Natural killer cell (primary cell): ENCODE measurements at regions not wholly inside any gene's neighbourhood (a gene's known extent, or its start where the extent isn't known, plus 50 kb on each side); places are given as distances from the start of the nearest gene placed in this dataset.

Experiments
- ATAC-seq, 3 donors: fragments of 150-1000 bp in 2 of 3; fragments of 200-7000 bp in 1 of 3; cut with Tn5 transposase; 1 replicate in 1 of 3; 2 replicates in 2 of 3; pipeline ENCODE4 v1.10.0; 2021; ENCODE audit warnings: mild to moderate bottlenecking in 2 of 3, moderate library complexity in 2 of 3
- DNase-seq, 2 donors: peaks; one replicate each; pipeline versions ENCODE4 v3.0.0 to v3.0.0-alpha.2; 2013 to 2021; ENCODE audit warnings: mixed read lengths in 1 of 2
- H3K27ac ChIP-seq: one replicate; pipeline ENCODE4 v1.5.1; 2013; ENCODE audit warnings: mild to moderate bottlenecking, low read length
- H3K27me3 ChIP-seq: one replicate; pipeline ENCODE4 v1.6.1; 2013; ENCODE audit warnings: low read length; ENCODE audit not compliant: control insufficient read depth, insufficient read depth
- H3K36me3 ChIP-seq: one replicate; pipeline ENCODE4 v1.6.1; 2013; ENCODE audit warnings: low read length; ENCODE audit not compliant: control insufficient read depth, insufficient read depth
- H3K4me1 ChIP-seq: one replicate; pipeline ENCODE4 v1.6.1; 2013; ENCODE audit warnings: low read length; ENCODE audit not compliant: control insufficient read depth, insufficient read depth
- H3K4me3 ChIP-seq: one replicate; pipeline ENCODE4 v1.5.1; 2013; ENCODE audit warnings: low read length
- H3K9me3 ChIP-seq: one replicate; pipeline ENCODE4 v1.6.1; 2013; ENCODE audit warnings: low read length; ENCODE audit not compliant: control insufficient read depth, insufficient read depth
- H3K27ac Mint-ChIP-seq, 2 donors: one replicate each; pipeline ENCODE4 v1.8.0; 2022; ENCODE audit warnings: mild to moderate bottlenecking in 2 of 2, mixed read lengths in 2 of 2, moderate library complexity in 1 of 2
- H3K27me3 Mint-ChIP-seq, 2 donors: one replicate each; pipeline ENCODE4 v1.8.0; 2022; ENCODE audit warnings: low read depth in 2 of 2, mixed read lengths in 2 of 2
- H3K36me3 Mint-ChIP-seq: one replicate; pipeline ENCODE4 v1.8.0; 2022; ENCODE audit warnings: mixed read lengths
- H3K4me1 Mint-ChIP-seq, 2 donors: one replicate each; pipeline ENCODE4 v1.8.0; 2022; ENCODE audit warnings: mixed read lengths in 2 of 2
- H3K4me3 Mint-ChIP-seq: one replicate; pipeline ENCODE4 v1.8.0; 2022; ENCODE audit warnings: mild to moderate bottlenecking, moderate library complexity, mixed read lengths
- H3K9me3 Mint-ChIP-seq, 2 donors: one replicate each; pipeline ENCODE4 v1.8.0; 2022; ENCODE audit warnings: mixed read lengths in 2 of 2
- WGBS: methylation state at CpG from one replicate; pipeline ENCODE4 v1.1.7; 2013; ENCODE audit warnings: missing lambda C conversion rate; ENCODE audit not compliant: insufficient coverage; 5-methylcytosine and 5-hydroxymethylcytosine counted together
- intact Hi-C: fragments of 100-400 bp; cut with micrococcal nuclease; formaldehyde crosslinking; loops from one replicate; pipeline ENCODE4 v1.14.2; 2022
- TF ChIP-seq, protein P1 (sequence below): fragments of 200-600 bp; IDR thresholded peaks from one replicate; pipeline ENCODE4 v1.8.0; 2022; ENCODE audit warnings: antibody characterized with exemption

DNA sequence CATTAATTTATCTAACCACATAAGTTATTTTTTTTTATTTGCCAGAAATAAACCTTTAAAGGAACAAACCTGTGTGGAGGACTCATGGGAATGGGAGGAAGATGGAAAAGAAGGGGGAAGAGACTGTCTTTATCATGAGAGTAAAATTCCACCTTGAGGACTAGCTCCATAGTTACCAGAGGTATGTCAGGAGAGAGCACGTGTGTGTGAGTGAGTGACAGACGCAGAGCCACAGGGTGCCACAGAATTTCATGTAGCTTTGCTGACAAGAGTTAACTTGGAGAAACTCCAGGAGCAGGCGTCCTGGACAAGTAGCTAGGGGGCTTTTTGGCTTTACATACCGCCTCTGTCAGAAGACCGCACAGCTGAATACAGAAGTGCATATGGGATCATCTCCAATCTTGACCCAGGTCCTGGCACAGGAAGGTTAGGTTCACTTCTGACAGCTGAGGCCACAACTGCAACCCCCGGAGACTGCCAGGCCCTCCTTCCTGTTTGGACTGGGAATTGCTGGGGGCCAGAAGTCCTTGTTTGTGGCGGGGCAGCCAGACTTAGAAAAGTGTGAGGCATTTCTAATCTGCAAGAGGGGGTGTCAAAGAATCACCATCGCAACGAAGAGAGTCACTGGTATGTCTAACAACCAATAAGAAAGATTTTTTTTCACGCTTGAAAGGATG lies 197.8 kb upstream of the TPM1 start:
- Histone ChIP-seq H3K27ac (no peak overlapping the region), H3K36me3 (no peaks in the 10 kb centered on the region), H3K27me3 (no peaks in the 10 kb centered on the region), H3K9me3 (no peaks in the 10 kb centered on the region), H3K4me3 (no peak overlapping the region), H3K4me1 (no peaks in the 10 kb centered on the region)
- no peak for ATAC-seq
- TF ChIP-seq, protein P1, sequence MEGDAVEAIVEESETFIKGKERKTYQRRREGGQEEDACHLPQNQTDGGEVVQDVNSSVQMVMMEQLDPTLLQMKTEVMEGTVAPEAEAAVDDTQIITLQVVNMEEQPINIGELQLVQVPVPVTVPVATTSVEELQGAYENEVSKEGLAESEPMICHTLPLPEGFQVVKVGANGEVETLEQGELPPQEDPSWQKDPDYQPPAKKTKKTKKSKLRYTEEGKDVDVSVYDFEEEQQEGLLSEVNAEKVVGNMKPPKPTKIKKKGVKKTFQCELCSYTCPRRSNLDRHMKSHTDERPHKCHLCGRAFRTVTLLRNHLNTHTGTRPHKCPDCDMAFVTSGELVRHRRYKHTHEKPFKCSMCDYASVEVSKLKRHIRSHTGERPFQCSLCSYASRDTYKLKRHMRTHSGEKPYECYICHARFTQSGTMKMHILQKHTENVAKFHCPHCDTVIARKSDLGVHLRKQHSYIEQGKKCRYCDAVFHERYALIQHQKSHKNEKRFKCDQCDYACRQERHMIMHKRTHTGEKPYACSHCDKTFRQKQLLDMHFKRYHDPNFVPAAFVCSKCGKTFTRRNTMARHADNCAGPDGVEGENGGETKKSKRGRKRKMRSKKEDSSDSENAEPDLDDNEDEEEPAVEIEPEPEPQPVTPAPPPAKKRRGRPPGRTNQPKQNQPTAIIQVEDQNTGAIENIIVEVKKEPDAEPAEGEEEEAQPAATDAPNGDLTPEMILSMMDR = no peak
- Mint-ChIP-seq H3K27ac (no peak overlapping the region), H3K4me3 (no peak overlapping the region), H3K9me3 (no peaks in the 10 kb centered on the region), H3K36me3 (no peaks in the 10 kb centered on the region), H3K4me1 (no peaks in the 10 kb centered on the region), H3K27me3 (peaks cover 3 to 7% of the 10 kb centered on the region in 2 donors)
- no peak for DNase-seq
- intact Hi-C loops = loop anchor here (5.0 kb wide), 1 partner anchor 558 kb away; no protein-coding TSS in a partner anchor
- WGBS = 91% methylated on average over 10 of the region's 10 CpGs

DNA sequence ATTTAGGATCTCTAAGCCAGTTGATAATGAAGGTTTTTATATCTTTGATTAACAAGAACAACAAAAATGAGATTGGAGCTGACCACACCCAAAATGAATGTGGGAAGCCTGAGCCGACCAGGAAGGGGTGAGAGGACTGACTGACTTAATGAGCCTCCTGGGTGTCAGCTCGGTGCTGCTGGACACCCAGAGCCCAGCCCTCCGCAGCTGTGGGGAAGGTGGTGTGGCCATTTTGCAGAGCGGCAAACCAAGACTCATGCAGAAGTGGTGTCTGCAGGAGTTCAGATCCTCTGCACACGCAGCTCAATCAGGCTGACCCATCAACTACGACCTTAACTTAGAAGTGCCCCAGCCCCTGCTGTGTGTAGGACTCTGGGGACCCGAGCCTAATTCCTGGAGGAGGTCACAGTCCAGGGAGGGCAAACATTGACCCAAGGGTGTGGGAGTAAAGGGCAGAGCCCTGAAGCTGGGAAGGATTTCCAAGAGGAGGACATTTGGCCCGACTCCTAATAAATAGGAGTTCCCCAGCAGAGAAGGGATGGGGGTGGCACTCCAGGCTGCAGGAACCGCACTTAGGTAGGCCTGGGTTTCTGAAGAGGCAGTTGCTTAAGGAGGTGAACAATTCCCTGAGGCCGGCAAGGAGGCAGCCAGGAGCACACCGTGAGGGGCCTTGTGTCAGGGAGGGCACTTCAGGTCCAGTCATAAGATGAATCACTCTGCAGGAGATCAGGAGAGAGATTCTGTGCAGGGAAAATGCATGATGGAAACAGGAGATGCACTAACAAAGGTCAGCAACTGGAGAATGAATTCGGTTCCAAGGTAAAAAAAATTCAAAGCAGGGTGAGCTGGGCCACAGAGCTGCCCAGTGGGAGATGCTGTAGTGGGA lies 197.1 kb upstream of the TPM1 start:
- Histone ChIP-seq H3K27ac (no peak overlapping the region), H3K9me3 (no peaks in the 10 kb centered on the region), H3K36me3 (no peaks in the 10 kb centered on the region), H3K4me1 (no peaks in the 10 kb centered on the region), H3K27me3 (no peaks in the 10 kb centered on the region), H3K4me3 (no peak overlapping the region)
- WGBS = 84% methylated on average over 12 of the region's 12 CpGs
- Mint-ChIP-seq H3K27ac (no peak overlapping the region), H3K4me1 (no peaks in the 10 kb centered on the region), H3K9me3 (no peaks in the 10 kb centered on the region), H3K4me3 (no peak overlapping the region), H3K27me3 (peaks cover 3 to 7% of the 10 kb centered on the region in 2 donors), H3K36me3 (no peaks in the 10 kb centered on the region)
- DNase-seq (no peak), ATAC-seq (no peak)
- intact Hi-C loops = loop anchor here (5.0 kb wide), 1 partner anchor 557 kb away; no protein-coding TSS in a partner anchor
- TF ChIP-seq, protein P1 = no peak

DNA sequence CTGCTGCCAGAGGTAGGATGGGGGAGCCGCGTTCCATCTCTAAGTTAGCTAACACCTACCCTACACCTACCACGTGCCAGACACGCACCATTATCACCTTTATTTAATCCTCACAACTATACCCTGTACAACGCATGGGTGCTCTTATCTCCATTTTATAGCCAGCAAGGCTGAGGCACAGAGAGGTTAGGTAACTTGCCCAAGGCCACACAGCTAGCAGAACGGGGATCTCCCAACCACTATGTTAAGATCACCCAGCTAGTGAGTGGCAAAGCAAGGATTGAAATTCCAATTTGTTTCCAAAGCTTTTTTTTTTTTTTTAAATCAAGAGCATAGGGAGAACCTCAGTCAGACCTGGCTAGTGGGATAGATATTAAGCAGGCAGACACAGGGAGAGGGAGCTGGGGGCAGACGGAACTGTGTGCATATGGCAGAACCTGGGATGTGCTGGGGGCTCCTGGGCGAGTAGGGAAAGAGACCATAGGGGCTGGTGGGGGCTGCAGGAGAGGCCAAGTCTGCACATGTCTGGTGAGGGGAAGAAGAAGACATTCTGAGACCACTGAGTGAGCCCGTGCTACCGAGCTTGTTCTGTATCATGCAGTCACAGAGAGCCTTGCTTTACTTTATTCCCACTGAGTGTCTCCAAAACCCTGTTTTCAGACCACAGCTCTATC lies 196.3 kb upstream of the TPM1 start:
- TF ChIP-seq, protein P1 = no peak
- Mint-ChIP-seq H3K27ac (no peak overlapping the region), H3K4me3 (no peak overlapping the region), H3K27me3 (peaks cover 3 to 7% of the 10 kb centered on the region in 2 donors), H3K9me3 (no peaks in the 10 kb centered on the region), H3K36me3 (no peaks in the 10 kb centered on the region), H3K4me1 (no peaks in the 10 kb centered on the region)
- Histone ChIP-seq H3K27ac (no peak overlapping the region), H3K36me3 (no peaks in the 10 kb centered on the region), H3K27me3 (no peaks in the 10 kb centered on the region), H3K4me3 (no peak overlapping the region), H3K4me1 (no peaks in the 10 kb centered on the region), H3K9me3 (no peaks in the 10 kb centered on the region)
- intact Hi-C loops = loop anchor here (5.0 kb wide), 1 partner anchor 556 kb away; no protein-coding TSS in a partner anchor
- ATAC-seq (no peak), DNase-seq (no peak)
- WGBS = 83% methylated on average over 10 of the region's 10 CpGs
